ENCODE measurements at regions not wholly inside any gene's neighbourhood (a gene's known extent, or its start where the extent isn't known, plus 50 kb on each side); places are given as distances from the start of the nearest gene placed in this dataset.

DNA sequence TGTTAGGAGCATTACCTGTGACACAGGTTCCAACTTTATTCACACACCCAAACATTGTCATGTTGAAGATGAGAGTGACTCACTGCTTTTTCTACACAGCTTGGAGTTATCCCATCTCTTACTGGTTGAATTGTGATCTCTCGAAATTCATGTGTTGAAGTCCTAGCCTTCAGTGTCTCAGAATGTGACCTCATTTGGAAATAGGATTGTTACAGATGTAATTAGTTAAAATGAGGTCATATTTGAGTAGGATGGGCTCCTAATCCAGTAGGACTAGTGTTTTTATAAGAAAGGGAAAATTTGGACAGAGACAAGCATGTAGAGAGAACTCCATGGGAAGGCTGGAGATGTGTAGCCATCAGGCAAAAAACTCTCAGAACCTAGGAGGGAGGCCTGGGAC lies 142.5 kb downstream of the POSTN start:
- TF ChIP-seq, protein P1, sequence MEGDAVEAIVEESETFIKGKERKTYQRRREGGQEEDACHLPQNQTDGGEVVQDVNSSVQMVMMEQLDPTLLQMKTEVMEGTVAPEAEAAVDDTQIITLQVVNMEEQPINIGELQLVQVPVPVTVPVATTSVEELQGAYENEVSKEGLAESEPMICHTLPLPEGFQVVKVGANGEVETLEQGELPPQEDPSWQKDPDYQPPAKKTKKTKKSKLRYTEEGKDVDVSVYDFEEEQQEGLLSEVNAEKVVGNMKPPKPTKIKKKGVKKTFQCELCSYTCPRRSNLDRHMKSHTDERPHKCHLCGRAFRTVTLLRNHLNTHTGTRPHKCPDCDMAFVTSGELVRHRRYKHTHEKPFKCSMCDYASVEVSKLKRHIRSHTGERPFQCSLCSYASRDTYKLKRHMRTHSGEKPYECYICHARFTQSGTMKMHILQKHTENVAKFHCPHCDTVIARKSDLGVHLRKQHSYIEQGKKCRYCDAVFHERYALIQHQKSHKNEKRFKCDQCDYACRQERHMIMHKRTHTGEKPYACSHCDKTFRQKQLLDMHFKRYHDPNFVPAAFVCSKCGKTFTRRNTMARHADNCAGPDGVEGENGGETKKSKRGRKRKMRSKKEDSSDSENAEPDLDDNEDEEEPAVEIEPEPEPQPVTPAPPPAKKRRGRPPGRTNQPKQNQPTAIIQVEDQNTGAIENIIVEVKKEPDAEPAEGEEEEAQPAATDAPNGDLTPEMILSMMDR (IDR thresholded peaks at IDR 0.05), result no peak
- TF ChIP-seq EP300 (IDR thresholded peaks at IDR 0.05) (no peak), POLR2A (IDR thresholded peaks at IDR 0.05) (no peak), POLR2AphosphoS5 (IDR thresholded peaks at IDR 0.05) (no peak)
